OCI-LY7 (cell line): ENCODE measurements at regions not wholly inside any gene's neighbourhood (a gene's known extent, or its start where the extent isn't known, plus 50 kb on each side); places are given as distances from the start of the nearest gene placed in this dataset.

Source experiments
- BruUV-seq: library from RNA; stranded (reverse); fragments of 400-500 nt; replicated peaks from 2 replicates; lab custom pipeline; 2021; lab: Mats Ljungman, UMichigan
- CTCF ChIA-PET: fragments of 300-600 bp; sonication (Branson Sonifier 250); formaldehyde crosslinking; loops from one replicate; lab custom pipeline; 2022; ENCODE audit warnings: antibody characterized with exemption; ENCODE audit not compliant: unreplicated experiment; lab: Charles Lee
- POLR2A ChIA-PET: fragments of 300-600 bp; sonication (Branson Sonifier 250); formaldehyde crosslinking; loops from one replicate; lab custom pipeline; 2022; ENCODE audit warnings: antibody characterized with exemption; lab: Charles Lee
- DNase-seq: peaks from one replicate; pipeline ENCODE4 v3.0.0-alpha.2; 2015; ENCODE audit warnings: low spot score
- H2AFZ ChIP-seq: fragments of 200-600 bp; sonication (generic), shearing (Covaris generic); 2 replicates; pipeline ENCODE4 v1.6.1; 2014; ENCODE audit warnings: mild to moderate bottlenecking, antibody characterized with exemption, low read length, moderate library complexity
- H3K27ac ChIP-seq: fragments of 200-600 bp; sonication (generic); 2 replicates; pipeline ENCODE4 v1.5.1; 2014; ENCODE audit warnings: mixed run types, low read depth, mild to moderate bottlenecking, moderate library complexity, low read length, inconsistent platforms; ENCODE audit not compliant: poor library complexity, severe bottlenecking
- H3K36me3 ChIP-seq: fragments of 200-600 bp; sonication (generic); 2 replicates; pipeline ENCODE4 v1.6.1; 2014; ENCODE audit warnings: mild to moderate bottlenecking, antibody characterized with exemption, low read length, moderate library complexity, mixed read lengths; ENCODE audit not compliant: insufficient read depth
- H3K4me1 ChIP-seq: fragments of 200-600 bp; sonication (generic); 2 replicates; pipeline ENCODE4 v1.5.1; 2014; ENCODE audit warnings: mild to moderate bottlenecking, low read length; ENCODE audit not compliant: insufficient read depth, poor library complexity, severe bottlenecking
- H3K4me2 ChIP-seq: fragments of 200-600 bp; sonication (generic); 2 replicates; pipeline ENCODE4 v1.6.1; 2014; ENCODE audit warnings: mild to moderate bottlenecking, low read length
- H3K4me3 ChIP-seq: fragments of 200-600 bp; sonication (generic); 2 replicates; pipeline ENCODE4 v1.5.1; 2014; ENCODE audit warnings: mild to moderate bottlenecking, low read depth, low read length; ENCODE audit not compliant: poor library complexity, severe bottlenecking
- H3K79me2 ChIP-seq: fragments of 200-600 bp; sonication (generic); 2 replicates; pipeline ENCODE4 v1.6.1; 2016; ENCODE audit warnings: low read depth, mild to moderate bottlenecking, low read length, moderate library complexity, mixed read lengths; ENCODE audit not compliant: insufficient read depth
- H3K9me2 ChIP-seq: fragments of 200-600 bp; sonication (generic); 2 replicates; pipeline ENCODE4 v1.6.1; 2016; ENCODE audit warnings: mild to moderate bottlenecking, low read length, mixed read lengths; ENCODE audit not compliant: insufficient read depth
- H3K9me3 ChIP-seq: fragments of 200-600 bp; sonication (generic); 2 replicates; pipeline ENCODE4 v1.6.1; 2014; ENCODE audit warnings: mild to moderate bottlenecking, mixed run types, low read length, mixed read lengths
- H4K20me1 ChIP-seq: fragments of 200-600 bp; sonication (generic); 2 replicates; pipeline ENCODE4 v1.6.1; 2014; ENCODE audit warnings: mild to moderate bottlenecking, antibody characterized with exemption, low read length, moderate library complexity, mixed read lengths; ENCODE audit not compliant: insufficient read depth
- CTCF ChIP-seq: fragments of 200-600 bp; sonication (generic); conservative IDR thresholded peaks from 2 replicates; pipeline ENCODE4 v1.5.1; 2014; ENCODE audit warnings: mild to moderate bottlenecking, antibody characterized with exemption, low read length, moderate library complexity, mixed read lengths
- EZH2phosphoT487 ChIP-seq: fragments of 200-600 bp; sonication (generic); IDR thresholded peaks from 2 replicates; pipeline ENCODE4 v1.6.1; 2018; ENCODE audit warnings: low read depth, borderline replicate concordance, mild to moderate bottlenecking, mixed run types, antibody characterized with exemption, low read length, moderate library complexity, mixed read lengths
- intact Hi-C: fragments of 100-400 bp; cut with micrococcal nuclease; formaldehyde crosslinking; loops from one replicate; pipeline ENCODE4 v1.10.0; 2022; ENCODE audit not compliant: unreplicated experiment

DNA sequence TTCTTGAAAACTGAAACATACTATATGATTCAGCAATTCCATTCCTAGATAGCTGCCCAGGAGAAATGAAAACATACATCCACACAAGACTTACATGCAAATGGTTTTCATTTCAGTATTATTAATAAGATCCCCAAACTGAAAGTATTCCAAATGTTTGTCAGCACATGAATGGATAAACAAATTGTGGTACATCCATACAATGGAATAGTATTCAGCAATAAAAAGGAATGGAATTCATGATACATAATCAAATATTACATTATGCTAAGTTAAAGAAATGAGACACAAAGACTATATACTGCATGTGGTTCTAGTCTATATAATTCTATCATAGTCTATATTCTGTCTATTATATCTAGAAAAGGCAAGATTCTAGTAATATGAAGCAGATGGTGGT lies 152.4 kb upstream of the KIT start:
- CTCF ChIA-PET: no interaction called here
- TF ChIP-seq CTCF (no peak), EZH2phosphoT487 (no peak)
- no peak for DNase-seq
- intact Hi-C loops: no loop called here
- Histone ChIP-seq H4K20me1 (no peaks in the 10 kb centered on the region), H3K36me3 (no peaks in the 10 kb centered on the region), H3K4me2 (no peak overlapping the region), H3K4me3 (no peak overlapping the region), H3K79me2 (no peaks in the 10 kb centered on the region), H3K27ac (no peak overlapping the region), H3K9me3 (0 out of 2 replicates have a peak, but pooled peaks cover 12% of the 10 kb centered on the region), H3K4me1 (no peaks in the 10 kb centered on the region), H3K9me2 (no peaks in the 10 kb centered on the region), H2AFZ (no peak overlapping the region)
- POLR2A ChIA-PET: no interaction called here
- BruUV-seq: no TSS peak

- ChIA-PET POLR2A (no interaction called here), CTCF (no interaction called here)
- Histone ChIP-seq H3K4me1 (no peaks in the 10 kb centered on the region), H3K4me3 (no peak overlapping the region), H3K79me2 (no peaks in the 10 kb centered on the region), H3K9me3 (0 out of 2 replicates have a peak, but pooled peaks cover 12% of the 10 kb centered on the region), H3K27ac (no peak overlapping the region), H2AFZ (no peak overlapping the region), H4K20me1 (no peaks in the 10 kb centered on the region), H3K36me3 (no peaks in the 10 kb centered on the region), H3K4me2 (no peak overlapping the region), H3K9me2 (no peaks in the 10 kb centered on the region)
- no TSS peak for BruUV-seq
- no peak for TF ChIP-seq EZH2phosphoT487
- TF ChIP-seq CTCF: no peak
- no peak for DNase-seq
- intact Hi-C loops: no loop called here
Measured at GRCh38 chr4:54505996-54506395, 151.8 kb upstream of the KIT start.

GRCh38 chr4:54509057-54509456 lies 148.7 kb upstream of the KIT start:
- Histone ChIP-seq H3K4me2 (no peak overlapping the region), H3K9me3 (0 out of 2 replicates have a peak, but pooled peaks cover 12% of the 10 kb centered on the region), H4K20me1 (no peaks in the 10 kb centered on the region), H3K36me3 (no peaks in the 10 kb centered on the region), H3K4me1 (no peaks in the 10 kb centered on the region), H3K9me2 (no peaks in the 10 kb centered on the region), H3K4me3 (no peak overlapping the region), H3K27ac (no peak overlapping the region), H2AFZ (no peak overlapping the region), H3K79me2 (no peaks in the 10 kb centered on the region)
- intact Hi-C loops: no loop called here
- ChIA-PET POLR2A (no interaction called here), CTCF (no interaction called here)
- TF ChIP-seq CTCF (no peak), EZH2phosphoT487 (no peak)
- BruUV-seq: no TSS peak
- no peak for DNase-seq
